Aorta (tissue), 5 donors: ENCODE measurements at regions not wholly inside any gene's neighbourhood (a gene's known extent, or its start where the extent isn't known, plus 50 kb on each side); places are given as distances from the start of the nearest gene placed in this dataset.
"Not testable (repeated sequence)": the region's sequence is repeated elsewhere in the genome, so short reads cannot be mapped to it uniquely, and the experiment has no call there.

ENCODE experiments used
- ATAC-seq: fragments of 200-7000 bp; cut with Tn5 transposase; one replicate; pipeline ENCODE4 v1.9.1; 2022; ENCODE audit warnings: moderate library complexity; ENCODE audit not compliant: low FRiP score
- DNase-seq, 2 donors: peaks; one replicate each; pipeline ENCODE4 v3.0.0-alpha.2; 2020
- H3K27ac ChIP-seq, 2 donors: one replicate each; pipeline ENCODE4 v1.5.1; 2013; ENCODE audit warnings: low read length in 2 of 2, mild to moderate bottlenecking in 2 of 2, moderate library complexity in 2 of 2, control low read depth in 1 of 2, inconsistent platforms in 1 of 2, low read depth in 1 of 2
- H3K27me3 ChIP-seq, 2 donors: one replicate each; pipeline ENCODE4 v1.6.1; 2013; ENCODE audit warnings: control low read depth in 1 of 2, low read length in 1 of 2, mild to moderate bottlenecking in 1 of 2, moderate library complexity in 1 of 2; ENCODE audit not compliant: insufficient read depth in 2 of 2, control insufficient read depth in 1 of 2
- H3K36me3 ChIP-seq, 2 donors: one replicate each; pipeline ENCODE4 v1.6.1; 2013; ENCODE audit warnings: control low read depth in 1 of 2, low read length in 1 of 2, mild to moderate bottlenecking in 1 of 2; ENCODE audit not compliant: insufficient read depth in 2 of 2, control insufficient read depth in 1 of 2
- H3K4me1 ChIP-seq, 2 donors: one replicate each; pipeline ENCODE4 v1.6.1; 2013; ENCODE audit warnings: low read length in 2 of 2, control low read depth in 1 of 2, mild to moderate bottlenecking in 1 of 2, moderate library complexity in 1 of 2; ENCODE audit not compliant: insufficient read depth in 2 of 2, control insufficient read depth in 1 of 2
- H3K4me3 ChIP-seq, 2 donors: one replicate each; pipeline ENCODE4 v1.5.1; 2013; ENCODE audit warnings: low read length in 2 of 2, control low read depth in 1 of 2, mild to moderate bottlenecking in 1 of 2
- H3K9me3 ChIP-seq: one replicate; pipeline ENCODE4 v1.6.1; 2013; ENCODE audit warnings: mild to moderate bottlenecking, low read length; ENCODE audit not compliant: control insufficient read depth
- WGBS, 2 donors: extraction: QIAGEN DNeasy Blood & Tissue Kit; methylation state at CpG; one replicate each; pipeline ENCODE4 v1.1.7; 2013; 5-methylcytosine and 5-hydroxymethylcytosine counted together
- intact Hi-C, 2 donors: fragments of 100-400 bp; cut with DNase I; formaldehyde crosslinking; loops; one replicate each; pipeline versions ENCODE4 v1.14.2 to v1.15.0; 2022
- donor health status: healthy with polysubstance abuse.
- donor health status: Bipolar disorder and iron deficiency.
- donor health status: DM: no; HTN: no; CAD: no.
- donor health status: DM: no; HTN: no; CAD: no.
- donor health status: DM: yes; HTN: yes; CAD: no.

DNA sequence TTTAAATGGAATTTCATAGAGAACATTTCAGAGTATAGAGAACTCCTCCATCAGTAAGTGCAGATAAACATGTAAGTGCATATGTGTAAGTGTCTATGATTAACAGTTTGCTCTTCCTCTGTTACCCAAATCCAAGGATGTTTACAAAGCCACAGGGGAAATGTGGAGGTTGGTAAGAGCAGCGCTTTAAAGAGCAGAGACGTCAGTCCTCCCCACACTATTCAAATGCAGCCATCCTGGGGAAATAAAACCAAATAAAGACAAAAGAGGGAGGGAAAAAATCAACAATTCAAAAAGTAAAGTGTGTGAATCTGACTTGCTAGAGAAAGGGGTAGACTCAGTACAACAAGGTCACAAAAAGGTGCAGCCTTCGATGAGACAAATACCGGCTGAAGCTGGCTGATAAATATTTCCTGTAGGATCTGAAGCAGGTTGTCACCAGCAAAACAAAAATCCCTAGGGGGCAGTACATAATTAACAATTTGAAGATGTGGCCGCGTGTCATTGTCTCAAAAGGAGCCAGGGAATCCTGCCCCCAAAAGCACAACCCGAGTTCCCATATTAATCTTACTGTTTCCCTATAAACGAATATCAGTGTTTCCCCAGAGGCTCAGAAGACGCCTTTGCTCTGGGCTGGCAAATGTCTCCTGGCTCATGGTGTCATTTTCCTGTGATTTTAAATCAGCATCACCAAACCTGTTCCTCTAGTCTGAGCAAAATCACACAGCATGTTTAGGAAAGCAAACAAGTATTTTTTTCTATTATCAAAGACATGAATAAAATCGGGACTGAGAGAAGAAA, 216.5 kb downstream of the CDCA7 start:
- Histone ChIP-seq H3K4me1 (no peaks in the 10 kb centered on the region), H3K27ac (no peak overlapping the region), H3K36me3 (no peaks in the 10 kb centered on the region), H3K27me3 (no peaks in the 10 kb centered on the region), H3K4me3 (no peak overlapping the region), H3K9me3 (peaks cover 2% of the 10 kb centered on the region)
- ATAC-seq: no peak
- intact Hi-C loops: loop anchor here in 1 of 2 donors (5.0 kb wide), 1 partner anchor 771 kb away; no protein-coding TSS in a partner anchor
- no peak for DNase-seq
- 15 to 16% methylated on average over 10 of the region's 10 CpGs for WGBS, 2 donors

DNA sequence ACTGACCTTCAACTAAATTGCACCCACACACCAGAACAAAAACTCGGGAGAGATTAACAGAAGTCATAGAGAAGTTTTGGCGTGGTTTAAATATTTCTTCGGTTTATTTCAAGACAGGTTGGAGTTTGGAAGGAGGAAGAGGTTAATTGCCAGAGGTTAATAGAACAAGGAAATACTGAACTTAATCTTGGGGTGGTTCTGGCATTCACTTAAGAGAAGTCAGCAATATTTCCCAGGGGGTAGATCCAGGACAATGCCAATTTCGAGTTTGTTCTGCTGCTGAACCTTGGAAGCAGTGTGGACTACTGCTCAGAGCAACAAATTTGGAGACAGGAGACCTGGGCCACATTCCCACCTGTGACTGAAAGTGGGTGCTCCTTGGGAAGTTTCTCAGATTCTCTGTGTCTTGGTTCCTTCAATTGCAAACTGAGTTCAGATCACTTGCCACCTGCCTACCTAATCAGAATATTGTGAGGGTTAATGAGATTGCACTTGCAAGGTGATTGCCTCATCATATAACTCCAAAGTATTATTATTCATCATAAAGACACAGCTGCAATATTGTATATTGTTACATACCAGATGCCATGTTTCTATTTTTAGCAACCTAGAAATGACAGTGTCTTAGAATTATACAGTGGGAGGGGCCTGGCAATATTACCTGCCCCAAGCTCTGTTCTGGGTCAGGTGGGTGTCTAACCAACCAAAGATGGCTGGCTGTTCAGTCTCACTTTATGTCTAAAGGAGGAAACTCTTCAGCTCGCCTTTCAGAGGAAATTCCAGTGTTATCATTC, 217.4 kb downstream of the CDCA7 start:
- intact Hi-C loops: loop anchor here in 1 of 2 donors (5.0 kb wide), 1 partner anchor 770 kb away; no protein-coding TSS in a partner anchor
- ATAC-seq: no peak
- 38 to 42% methylated on average over 5 of the region's 5 CpGs for WGBS, 2 donors

DNA sequence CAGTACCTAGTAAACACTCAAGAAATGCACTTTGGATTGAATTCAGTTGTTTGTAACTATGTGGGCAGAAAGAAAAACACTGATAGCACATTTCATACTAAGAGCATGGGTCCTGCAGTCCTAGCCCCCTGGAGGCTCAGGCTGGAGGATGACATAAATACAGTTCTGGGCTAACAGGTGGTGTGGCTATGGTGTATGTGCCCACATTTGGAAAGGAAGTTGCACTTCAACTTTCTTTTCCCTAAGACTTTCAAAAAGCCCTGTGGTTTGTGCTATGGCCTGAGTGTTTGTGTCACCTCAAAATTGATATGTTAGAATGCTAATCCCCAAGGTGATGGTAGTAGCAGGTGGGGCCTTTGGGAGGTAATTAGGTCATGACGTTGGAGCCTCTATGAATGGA, 218.2 kb downstream of the CDCA7 start:
- Histone ChIP-seq H3K27me3 (no peaks in the 10 kb centered on the region), H3K9me3 (peaks cover 5% of the 10 kb centered on the region), H3K27ac (no peak overlapping the region), H3K4me1 (no peaks in the 10 kb centered on the region), H3K36me3 (no peaks in the 10 kb centered on the region), H3K4me3 (no peak overlapping the region)
- WGBS, 2 donors: 82 to 94% methylated on average over 1 of the region's 1 CpG
- DNase-seq: no peak
- ATAC-seq: no peak
- intact Hi-C loops: loop anchor here in 1 of 2 donors (5.0 kb wide), 1 partner anchor 769 kb away; no protein-coding TSS in a partner anchor

More for the DNA sequence above, 217.4 kb downstream of the CDCA7 start:
- H3K9me3 ChIP-seq: peaks cover 2% of the 10 kb centered on the region
- H3K4me1 ChIP-seq: no peaks in the 10 kb centered on the region
- no peak overlapping the region for H3K4me3 ChIP-seq
- no peaks in the 10 kb centered on the region for H3K36me3 ChIP-seq
- no peaks in the 10 kb centered on the region for H3K27me3 ChIP-seq
- no peak for DNase-seq
- H3K27ac ChIP-seq: no peak overlapping the region

DNA sequence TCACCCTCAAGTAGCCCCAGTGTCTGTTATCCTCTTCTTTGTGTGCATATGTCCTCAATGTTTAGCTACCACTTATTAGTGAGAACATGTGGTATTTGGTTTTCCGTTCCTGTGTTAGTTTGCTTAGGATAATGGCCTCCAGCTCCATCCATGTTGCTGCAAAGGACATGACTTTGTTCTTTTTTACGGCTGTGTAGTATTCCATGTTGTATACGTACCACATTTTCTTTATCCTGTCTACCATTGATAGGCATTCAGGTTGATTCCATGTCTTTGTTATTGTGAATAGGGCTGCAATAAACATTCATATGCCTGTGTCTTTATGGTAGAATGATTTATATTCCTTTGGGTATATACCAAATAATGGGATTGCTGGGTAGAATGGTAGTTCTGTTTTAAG, 219.1 kb downstream of the CDCA7 start:
- 96 to 99% methylated on average over 3 of the region's 3 CpGs for WGBS, 2 donors
- intact Hi-C loops: loop anchor here in 1 of 2 donors (5.0 kb wide), 1 partner anchor 769 kb away; no protein-coding TSS in a partner anchor
- not testable (repeated sequence) for ATAC-seq

DNA sequence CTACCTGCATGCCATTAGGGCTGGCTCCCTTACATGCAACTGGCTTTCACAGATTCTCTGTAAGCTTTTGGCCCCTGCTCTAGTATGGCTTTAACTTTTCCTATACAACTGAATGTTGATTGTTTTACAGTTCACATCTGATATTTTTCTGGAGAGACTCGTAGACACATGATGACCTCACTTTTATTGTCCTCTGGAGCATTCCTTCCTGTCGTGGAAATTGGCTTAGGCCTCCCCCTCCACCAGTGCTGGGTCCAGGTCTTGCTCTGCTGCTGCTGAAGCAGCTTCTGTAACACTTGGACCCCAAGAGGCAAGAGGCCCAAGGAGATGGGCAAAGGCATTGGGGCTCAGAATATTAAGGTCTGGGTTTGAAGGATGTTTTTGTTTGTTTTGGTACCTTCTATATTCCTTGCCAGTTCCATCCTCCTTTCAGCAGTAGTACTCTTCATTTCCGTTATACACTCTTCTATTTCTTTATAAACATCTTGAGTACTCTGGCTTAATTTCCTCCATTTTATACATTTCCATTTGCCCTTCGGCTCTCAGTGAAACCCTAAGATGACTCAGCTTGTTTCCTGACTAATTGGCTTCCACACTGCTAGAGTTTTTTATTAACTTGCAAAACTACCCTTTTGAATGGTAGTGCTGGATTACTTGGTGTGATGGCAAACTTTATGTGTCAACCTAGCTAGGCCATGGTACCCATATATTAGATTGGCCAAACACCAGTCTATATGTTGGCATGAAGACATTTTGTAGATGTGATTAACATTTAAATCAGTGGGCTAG, 219.8 kb downstream of the CDCA7 start:
- H3K9me3 ChIP-seq: peaks cover 3% of the 10 kb centered on the region
- H3K4me3 ChIP-seq: no peak overlapping the region
- H3K27me3 ChIP-seq: no peaks in the 10 kb centered on the region
- intact Hi-C loops: loop anchor here in 1 of 2 donors (5.0 kb wide), 1 partner anchor 768 kb away; no protein-coding TSS in a partner anchor
- no peaks in the 10 kb centered on the region for H3K36me3 ChIP-seq
- ATAC-seq (no peak), DNase-seq (no peak)
- no peaks in the 10 kb centered on the region for H3K4me1 ChIP-seq
- WGBS, 2 donors: 83 to 85% methylated on average over 4 of the region's 4 CpGs
- no peak overlapping the region for H3K27ac ChIP-seq

More for the DNA sequence above, 219.1 kb downstream of the CDCA7 start:
- not testable (repeated sequence) for H3K9me3 ChIP-seq, H3K4me1 ChIP-seq, H3K4me3 ChIP-seq, H3K27me3 ChIP-seq, DNase-seq, H3K27ac ChIP-seq, H3K36me3 ChIP-seq

DNA sequence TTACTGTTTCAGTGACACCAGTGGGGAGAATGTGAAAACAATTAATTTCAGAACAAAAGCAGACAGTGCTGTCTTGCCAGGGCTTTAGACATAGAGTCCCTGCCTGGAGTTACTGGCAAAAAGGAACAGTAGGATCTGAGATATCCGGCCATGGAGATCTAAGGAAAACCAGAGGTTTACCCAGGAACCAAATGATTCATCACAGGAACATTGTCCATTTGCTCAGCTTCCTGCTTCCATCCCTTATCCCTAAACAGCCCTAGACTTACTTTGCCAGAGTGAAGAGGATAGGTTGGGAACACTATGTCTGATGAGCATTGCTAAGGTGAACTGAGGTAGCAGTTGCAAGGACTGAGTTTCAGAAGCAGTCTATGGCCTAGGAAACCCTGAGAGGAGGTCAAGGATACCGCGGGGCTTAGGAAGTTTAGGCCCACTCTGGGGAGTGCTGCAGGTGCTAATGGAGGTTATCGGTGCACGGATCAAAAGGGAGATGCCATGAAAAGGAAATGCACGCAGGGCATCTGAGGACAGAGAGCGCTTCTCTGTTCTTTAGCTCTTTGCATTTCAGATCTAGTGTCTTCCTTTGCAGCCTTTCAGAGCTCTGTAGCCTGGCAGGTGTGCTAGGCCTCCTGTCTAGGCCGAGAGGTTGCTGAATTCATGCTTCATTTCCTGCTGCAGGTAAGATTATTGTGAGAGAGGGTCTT, 223.9 kb downstream of the CDCA7 start:
- ATAC-seq: no peak
- H3K27me3 ChIP-seq: no peaks in the 10 kb centered on the region
- no peaks in the 10 kb centered on the region for H3K36me3 ChIP-seq
- H3K9me3 ChIP-seq: peaks cover 4% of the 10 kb centered on the region
- H3K27ac ChIP-seq: no peak overlapping the region
- no peak overlapping the region for H3K4me3 ChIP-seq
- whole genome bisulfite sequencing, 2 donors: 95 to 96% methylated on average over 8 of the region's 8 CpGs
- H3K4me1 ChIP-seq: no peaks in the 10 kb centered on the region
- intact Hi-C loops: no loop called here
- no peak for DNase-seq

DNA sequence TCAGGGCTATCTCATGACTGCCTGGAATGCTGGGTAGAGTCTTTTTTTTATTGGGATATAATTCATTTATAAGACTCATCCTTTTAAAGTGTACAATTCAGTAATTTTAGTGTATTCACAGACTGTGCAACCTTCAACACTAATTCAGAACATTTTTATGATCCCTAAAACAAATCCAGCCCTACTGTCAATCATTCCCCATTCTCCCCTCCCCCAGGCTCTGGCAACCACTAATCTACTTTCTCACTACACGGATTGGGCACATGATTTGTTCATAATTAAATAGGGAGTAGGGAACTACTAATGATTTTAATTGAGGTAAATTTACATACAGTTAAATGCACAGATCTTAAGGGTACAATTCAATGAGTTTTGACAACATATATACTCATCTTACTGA, 225.7 kb downstream of the CDCA7 start:
- Histone ChIP-seq H3K27me3 (no peaks in the 10 kb centered on the region), H3K4me3 (no peak overlapping the region), H3K27ac (no peak overlapping the region), H3K36me3 (no peaks in the 10 kb centered on the region), H3K9me3 (peaks cover 6% of the 10 kb centered on the region), H3K4me1 (no peaks in the 10 kb centered on the region)
- no peak for ATAC-seq
- WGBS, 2 donors: 77 to 88% methylated on average over 1 of the region's 1 CpG
- DNase-seq: no peak
- intact Hi-C loops: no loop called here

DNA sequence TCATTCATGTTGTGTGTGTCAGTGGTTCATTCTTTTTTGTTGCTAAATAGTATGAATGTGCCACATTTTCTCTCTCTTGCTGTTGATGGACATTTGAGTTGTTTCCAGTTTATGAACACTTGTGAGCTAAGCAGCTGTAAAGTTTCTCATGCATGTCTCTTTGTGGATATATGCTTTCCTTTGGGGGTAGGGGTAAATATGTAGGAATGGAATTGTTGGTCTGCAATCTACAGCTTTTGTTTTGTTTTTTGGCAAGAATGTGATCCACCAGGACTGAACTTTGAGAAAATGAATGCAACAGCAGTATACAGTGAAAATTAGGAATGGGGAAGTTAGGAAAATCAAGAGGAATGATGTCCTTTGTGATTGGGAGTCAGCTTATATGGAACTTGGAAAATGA, 226.3 kb downstream of the CDCA7 start:
- DNase-seq: no peak
- Histone ChIP-seq H3K4me1 (no peaks in the 10 kb centered on the region), H3K9me3 (peaks cover 6% of the 10 kb centered on the region), H3K27ac (no peak overlapping the region), H3K27me3 (no peaks in the 10 kb centered on the region), H3K36me3 (no peaks in the 10 kb centered on the region), H3K4me3 (no peak overlapping the region)
- intact Hi-C loops: no loop called here
- no peak for ATAC-seq
